Vagina (tissue), 2 donors: ENCODE measurements at regions not wholly inside any gene's neighbourhood (a gene's known extent, or its start where the extent isn't known, plus 50 kb on each side); places are given as distances from the start of the nearest gene placed in this dataset.

Experiments used
- CTCF ChIP-seq, 3 experiments: fragments of 450-650 bp in 2 of 3; fragments of 200-600 bp in 1 of 3; sonication (generic) in 1 of 3; IDR thresholded peaks; one replicate each; pipeline ENCODE4 v1.5.1; 2017 to 2019; ENCODE audit warnings: antibody characterized with exemption in 3 of 3, mild to moderate bottlenecking in 2 of 3, moderate library complexity in 2 of 3
- POLR2A ChIP-seq, 2 donors: fragments of 450-650 bp; IDR thresholded peaks; one replicate each; pipeline ENCODE4 v1.6.1; 2017; ENCODE audit warnings: antibody characterized with exemption in 2 of 2, mild to moderate bottlenecking in 2 of 2, moderate library complexity in 2 of 2
- POLR2AphosphoS5 ChIP-seq, 2 donors: sonication (generic); formaldehyde crosslinking; IDR thresholded peaks; one replicate each; pipeline ENCODE4 v1.9.0; 2017; ENCODE audit warnings: antibody characterized with exemption in 2 of 2, mild to moderate bottlenecking in 2 of 2, low read depth in 1 of 2; ENCODE audit not compliant: insufficient read depth in 1 of 2

- TF ChIP-seq CTCF (IDR thresholded peaks at IDR 0.05) (no peak), POLR2AphosphoS5 (IDR thresholded peaks at IDR 0.05; ENCODE audit: insufficient read depth in 1 of 2, low read depth in 1 of 2) (no peak), POLR2A (IDR thresholded peaks at IDR 0.05) (no peak)
Observed at GRCh38 chr13:79815041-79815440, 334.1 kb downstream of the NDFIP2 start.
